Liver (tissue), 8 donors: ENCODE measurements at regions not wholly inside any gene's neighbourhood (a gene's known extent, or its start where the extent isn't known, plus 50 kb on each side); places are given as distances from the start of the nearest gene placed in this dataset.

Source experiments
- DNase-seq: peaks from one replicate; pipeline ENCODE4 v3.0.0-alpha.2; 2017; ENCODE audit warnings: low spot score
- H3K27ac ChIP-seq, 2 donors: one replicate each; pipeline ENCODE4 v1.7.0; 2013; ENCODE audit warnings: inconsistent platforms in 2 of 2, low read length in 2 of 2, control low read depth in 1 of 2, low read depth in 1 of 2, mild to moderate bottlenecking in 1 of 2
- H3K27me3 ChIP-seq, 4 donors: one replicate each; pipeline versions ENCODE4 v1.6.1 to v1.7.0; 2013; ENCODE audit warnings: low read length in 3 of 4, inconsistent platforms in 1 of 4, mild to moderate bottlenecking in 1 of 4, moderate library complexity in 1 of 4; ENCODE audit not compliant: control insufficient read depth in 4 of 4, insufficient read depth in 4 of 4
- H3K36me3 ChIP-seq, 4 donors: one replicate each; pipeline versions ENCODE4 v1.6.1 to v1.7.0; 2013; ENCODE audit warnings: low read length in 3 of 4, mild to moderate bottlenecking in 3 of 4, low read depth in 1 of 4, moderate library complexity in 1 of 4; ENCODE audit not compliant: control insufficient read depth in 4 of 4, insufficient read depth in 3 of 4
- H3K4me1 ChIP-seq, 4 donors: one replicate each; pipeline versions ENCODE4 v1.6.1 to v1.7.0; 2013; ENCODE audit warnings: low read length in 3 of 4, mild to moderate bottlenecking in 3 of 4, moderate library complexity in 1 of 4; ENCODE audit not compliant: control insufficient read depth in 4 of 4, insufficient read depth in 4 of 4
- H3K4me3 ChIP-seq, 3 donors: one replicate each; pipeline versions ENCODE4 v1.6.1 to v1.7.0; 2013; ENCODE audit warnings: low read length in 3 of 3, control low read depth in 1 of 3, low read depth in 1 of 3, mild to moderate bottlenecking in 1 of 3
- H3K9ac ChIP-seq, 2 donors: one replicate each; pipeline ENCODE4 v1.7.0; 2013; ENCODE audit warnings: low read length in 2 of 2, mild to moderate bottlenecking in 2 of 2, moderate library complexity in 2 of 2, control low read depth in 1 of 2, low read depth in 1 of 2
- H3K9me3 ChIP-seq, 4 donors: one replicate each; pipeline versions ENCODE4 v1.6.1 to v1.7.0; 2013; ENCODE audit warnings: low read length in 3 of 4; ENCODE audit not compliant: control insufficient read depth in 4 of 4
- ATF3 ChIP-seq: IDR thresholded peaks from 2 replicates; pipeline ENCODE4 v1.6.1; 2016; ENCODE audit warnings: antibody characterized with exemption
- FOXA1 ChIP-seq: IDR thresholded peaks from 2 replicates; pipeline ENCODE4 v1.6.1; 2016; ENCODE audit warnings: antibody characterized with exemption
- FOXA2 ChIP-seq: IDR thresholded peaks from 2 replicates; pipeline ENCODE4 v1.6.1; 2016; ENCODE audit warnings: antibody characterized with exemption
- GABPA ChIP-seq, 2 donors: IDR thresholded peaks in 1 of 2; conservative IDR thresholded peaks in 1 of 2; 2 replicates each; pipeline ENCODE4 v1.6.1; 2016; ENCODE audit warnings: antibody characterized with exemption in 2 of 2, mild to moderate bottlenecking in 1 of 2, moderate library complexity in 1 of 2
- HNF4A ChIP-seq, 2 donors: conservative IDR thresholded peaks; 2 replicates each; pipeline ENCODE4 v1.6.1; 2016; ENCODE audit warnings: antibody characterized with exemption in 2 of 2, mild to moderate bottlenecking in 2 of 2
- HNF4G ChIP-seq: IDR thresholded peaks from 2 replicates; pipeline ENCODE4 v1.6.1; 2016; ENCODE audit warnings: antibody characterized with exemption
- JUND ChIP-seq, 2 donors: IDR thresholded peaks; 2 replicates each; pipeline ENCODE4 v1.6.1; 2016; ENCODE audit warnings: antibody characterized with exemption in 2 of 2
- NR2F2 ChIP-seq: IDR thresholded peaks from 2 replicates; pipeline ENCODE4 v1.6.1; 2016; ENCODE audit warnings: antibody characterized with exemption
- RAD21 ChIP-seq, 2 donors: IDR thresholded peaks; 2 replicates each; pipeline ENCODE4 v1.6.1; 2016; ENCODE audit warnings: antibody characterized with exemption in 2 of 2, mild to moderate bottlenecking in 2 of 2
- REST ChIP-seq: IDR thresholded peaks from 2 replicates; pipeline ENCODE4 v1.6.1; 2016; ENCODE audit warnings: antibody characterized with exemption, mild to moderate bottlenecking
- RXRA ChIP-seq, 2 donors: IDR thresholded peaks; 2 replicates each; pipeline ENCODE4 v1.6.1; 2017 to 2018; ENCODE audit warnings: antibody characterized with exemption in 2 of 2, mild to moderate bottlenecking in 1 of 2
- SP1 ChIP-seq: IDR thresholded peaks from 2 replicates; pipeline ENCODE4 v1.6.1; 2018; ENCODE audit warnings: antibody characterized with exemption, mild to moderate bottlenecking
- TAF1 ChIP-seq: conservative IDR thresholded peaks from 2 replicates; pipeline ENCODE4 v1.6.1; 2016; ENCODE audit warnings: antibody characterized with exemption, mild to moderate bottlenecking
- YY1 ChIP-seq: IDR thresholded peaks from 2 replicates; pipeline ENCODE4 v1.6.1; 2016; ENCODE audit warnings: antibody characterized with exemption, mild to moderate bottlenecking
- WGBS: extraction: QIAGEN DNeasy Blood & Tissue Kit; methylation state at CpG from one replicate; pipeline ENCODE4 v1.1.7; 2013; 5-methylcytosine and 5-hydroxymethylcytosine counted together
- TF ChIP-seq, protein P1 (sequence below): IDR thresholded peaks from 2 replicates; pipeline ENCODE4 v1.6.1; 2016; ENCODE audit warnings: antibody characterized with exemption
- TF ChIP-seq, protein P2 (sequence below): IDR thresholded peaks from 2 replicates; pipeline ENCODE4 v1.6.1; 2016; ENCODE audit warnings: antibody characterized with exemption
- TF ChIP-seq, protein P3 (sequence below): fragments of 150-350 bp; IDR thresholded peaks from 2 replicates; pipeline ENCODE4 v1.5.1; 2017; ENCODE audit warnings: improper control_type of control experiment, low read depth, low read length; ENCODE audit not compliant: missing input control
- donor health status: healthy.
- donor health status: healthy.
- donor health status: healthy.
- donor health status: healthy.
- donor health status: healthy.

GRCh38 chr5:112106878-112107277 is 312.2 kb downstream of the EPB41L4A start:
- peaks cover 0 to 4% (median 1%) of the 10 kb centered on the region in 4 donors for H3K4me1 ChIP-seq
- H3K36me3 ChIP-seq, result no peaks in the 10 kb centered on the region
- no peaks in the 10 kb centered on the region for H3K9me3 ChIP-seq
- H3K4me3 ChIP-seq, result no peak overlapping the region
- H3K27me3 ChIP-seq, result no peaks in the 10 kb centered on the region
- no peak for DNase-seq
- H3K27ac ChIP-seq, result no peak overlapping the region
- 66% methylated on average over 2 of the region's 2 CpGs for WGBS
- no peak overlapping the region for H3K9ac ChIP-seq
- no peak for TF ChIP-seq RAD21 (IDR thresholded peaks at IDR 0.05)
- no peak for TF ChIP-seq FOXA1
- TF ChIP-seq GABPA (IDR thresholded peaks at IDR 0.05 in 1 of 2, conservative IDR thresholded peaks at IDR 0.05 in 1 of 2), result no peak
- no peak for TF ChIP-seq HNF4G
- no peak for TF ChIP-seq SP1
- TF ChIP-seq, protein P1, sequence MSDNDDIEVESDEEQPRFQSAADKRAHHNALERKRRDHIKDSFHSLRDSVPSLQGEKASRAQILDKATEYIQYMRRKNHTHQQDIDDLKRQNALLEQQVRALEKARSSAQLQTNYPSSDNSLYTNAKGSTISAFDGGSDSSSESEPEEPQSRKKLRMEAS, result no peak
- no peak for TF ChIP-seq HNF4A (conservative IDR thresholded peaks at IDR 0.05)
- no peak for TF ChIP-seq REST
- TF ChIP-seq, protein P2, sequence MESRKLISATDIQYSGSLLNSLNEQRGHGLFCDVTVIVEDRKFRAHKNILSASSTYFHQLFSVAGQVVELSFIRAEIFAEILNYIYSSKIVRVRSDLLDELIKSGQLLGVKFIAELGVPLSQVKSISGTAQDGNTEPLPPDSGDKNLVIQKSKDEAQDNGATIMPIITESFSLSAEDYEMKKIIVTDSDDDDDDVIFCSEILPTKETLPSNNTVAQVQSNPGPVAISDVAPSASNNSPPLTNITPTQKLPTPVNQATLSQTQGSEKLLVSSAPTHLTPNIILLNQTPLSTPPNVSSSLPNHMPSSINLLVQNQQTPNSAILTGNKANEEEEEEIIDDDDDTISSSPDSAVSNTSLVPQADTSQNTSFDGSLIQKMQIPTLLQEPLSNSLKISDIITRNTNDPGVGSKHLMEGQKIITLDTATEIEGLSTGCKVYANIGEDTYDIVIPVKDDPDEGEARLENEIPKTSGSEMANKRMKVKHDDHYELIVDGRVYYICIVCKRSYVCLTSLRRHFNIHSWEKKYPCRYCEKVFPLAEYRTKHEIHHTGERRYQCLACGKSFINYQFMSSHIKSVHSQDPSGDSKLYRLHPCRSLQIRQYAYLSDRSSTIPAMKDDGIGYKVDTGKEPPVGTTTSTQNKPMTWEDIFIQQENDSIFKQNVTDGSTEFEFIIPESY, result no peak
- no peak for TF ChIP-seq FOXA2
- no peak for TF ChIP-seq ATF3
- TF ChIP-seq YY1, result no peak
- TF ChIP-seq, protein P3, sequence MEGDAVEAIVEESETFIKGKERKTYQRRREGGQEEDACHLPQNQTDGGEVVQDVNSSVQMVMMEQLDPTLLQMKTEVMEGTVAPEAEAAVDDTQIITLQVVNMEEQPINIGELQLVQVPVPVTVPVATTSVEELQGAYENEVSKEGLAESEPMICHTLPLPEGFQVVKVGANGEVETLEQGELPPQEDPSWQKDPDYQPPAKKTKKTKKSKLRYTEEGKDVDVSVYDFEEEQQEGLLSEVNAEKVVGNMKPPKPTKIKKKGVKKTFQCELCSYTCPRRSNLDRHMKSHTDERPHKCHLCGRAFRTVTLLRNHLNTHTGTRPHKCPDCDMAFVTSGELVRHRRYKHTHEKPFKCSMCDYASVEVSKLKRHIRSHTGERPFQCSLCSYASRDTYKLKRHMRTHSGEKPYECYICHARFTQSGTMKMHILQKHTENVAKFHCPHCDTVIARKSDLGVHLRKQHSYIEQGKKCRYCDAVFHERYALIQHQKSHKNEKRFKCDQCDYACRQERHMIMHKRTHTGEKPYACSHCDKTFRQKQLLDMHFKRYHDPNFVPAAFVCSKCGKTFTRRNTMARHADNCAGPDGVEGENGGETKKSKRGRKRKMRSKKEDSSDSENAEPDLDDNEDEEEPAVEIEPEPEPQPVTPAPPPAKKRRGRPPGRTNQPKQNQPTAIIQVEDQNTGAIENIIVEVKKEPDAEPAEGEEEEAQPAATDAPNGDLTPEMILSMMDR, result no peak
- TF ChIP-seq RXRA (IDR thresholded peaks at IDR 0.05), result no peak
- TF ChIP-seq NR2F2, result no peak
- no peak for TF ChIP-seq TAF1
- TF ChIP-seq JUND (IDR thresholded peaks at IDR 0.05), result no peak

DNA sequence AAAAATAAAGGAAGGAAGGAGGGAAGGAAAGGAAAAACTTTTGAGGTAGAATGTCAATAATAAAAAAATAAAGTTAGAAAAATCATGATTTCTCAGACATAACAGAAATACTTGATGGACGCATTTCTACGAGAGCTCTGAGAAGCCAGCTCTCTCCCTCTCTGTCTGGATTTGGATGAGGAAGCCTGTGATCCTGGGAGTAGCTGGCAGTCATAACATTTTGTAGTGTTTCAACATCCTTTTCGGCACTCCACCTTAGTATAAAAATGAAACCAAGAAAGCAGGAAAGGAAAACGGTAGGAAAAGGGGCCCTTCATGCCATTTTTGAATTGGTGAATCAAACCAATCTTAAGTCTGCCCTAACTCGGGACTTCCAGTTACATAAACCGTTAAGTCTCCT is 321.3 kb downstream of the EPB41L4A start:
- 84% methylated on average over 6 of the region's 6 CpGs for WGBS
- no peaks in the 10 kb centered on the region for H3K36me3 ChIP-seq
- H3K4me3 ChIP-seq, result no peak overlapping the region
- H3K27ac ChIP-seq, result no peak overlapping the region
- H3K9me3 ChIP-seq, result no peaks in the 10 kb centered on the region
- H3K4me1 ChIP-seq, result no peaks in the 10 kb centered on the region
- no peak for TF ChIP-seq YY1
- no peak for DNase-seq
- no peaks in the 10 kb centered on the region for H3K27me3 ChIP-seq
- H3K9ac ChIP-seq, result no peak overlapping the region
